Tibial nerve (tissue), 4 donors: ENCODE measurements at regions not wholly inside any gene's neighbourhood (a gene's known extent, or its start where the extent isn't known, plus 50 kb on each side); places are given as distances from the start of the nearest gene placed in this dataset. TPM values are rescaled to one million over a fixed set of nuclear protein-coding genes. Genes with fewer than 3 reads are reported as not detected.

Experiments
- DNase-seq, 2 donors: peaks; one replicate each; pipeline ENCODE4 v3.0.0-alpha.2; 2019; ENCODE audit warnings: low spot score in 2 of 2
- H3K27ac ChIP-seq, 4 donors: fragments of 200-600 bp; sonication (generic) in 3 of 4; one replicate each; pipeline ENCODE4 v1.5.1; 2017 to 2019; ENCODE audit warnings: mild to moderate bottlenecking in 1 of 4
- H3K27me3 ChIP-seq, 2 donors: fragments of 200-600 bp; sonication (generic) in 1 of 2; one replicate each; pipeline versions ENCODE4 v1.5.1 to v1.6.0; 2017 to 2019
- H3K36me3 ChIP-seq, 3 donors: fragments of 200-600 bp; sonication (generic); one replicate each; pipeline ENCODE4 v1.5.1; 2018 to 2019
- H3K4me1 ChIP-seq, 4 donors: fragments of 200-600 bp; sonication (generic) in 3 of 4; one replicate each; pipeline ENCODE4 v1.5.1; 2017 to 2019
- H3K4me3 ChIP-seq, 4 donors: fragments of 200-600 bp; sonication (generic) in 3 of 4; one replicate each; pipeline ENCODE4 v1.5.1; 2017 to 2019; ENCODE audit warnings: mild to moderate bottlenecking in 1 of 4, moderate library complexity in 1 of 4
- H3K9me3 ChIP-seq, 4 donors: fragments of 200-600 bp; sonication (generic) in 3 of 4; one replicate each; pipeline ENCODE4 v1.5.1; 2017 to 2019
- EP300 ChIP-seq, 2 donors: sonication (generic); formaldehyde crosslinking; IDR thresholded peaks; one replicate each; pipeline ENCODE4 v1.6.1; 2017; ENCODE audit warnings: antibody characterized with exemption in 2 of 2, mild to moderate bottlenecking in 1 of 2
- POLR2A ChIP-seq, 2 donors: fragments of 450-650 bp; IDR thresholded peaks; one replicate each; pipeline ENCODE4 v1.6.1; 2017; ENCODE audit warnings: antibody characterized with exemption in 2 of 2, mild to moderate bottlenecking in 2 of 2, moderate library complexity in 2 of 2
- WGBS, 2 donors: methylation state at CpG; one replicate each; pipeline ENCODE4 v1.1.5; 2018; 5-methylcytosine and 5-hydroxymethylcytosine counted together
- small RNA-seq: library from RNA; depleted of rRNA; stranded (forward); fragments of <200 nt; gene quantifications from one replicate; pipeline ENCODE3, GENCODE V24; 2016
- TF ChIP-seq, protein P1 (sequence below), 5 experiments: fragments of 200-600 bp in 3 of 5; fragments of 450-650 bp in 2 of 5; sonication (generic) in 3 of 5; IDR thresholded peaks; one replicate each; pipeline ENCODE4 v1.5.1; 2016 to 2019; ENCODE audit warnings: antibody characterized with exemption in 5 of 5, mild to moderate bottlenecking in 3 of 5, moderate library complexity in 2 of 5

DNA sequence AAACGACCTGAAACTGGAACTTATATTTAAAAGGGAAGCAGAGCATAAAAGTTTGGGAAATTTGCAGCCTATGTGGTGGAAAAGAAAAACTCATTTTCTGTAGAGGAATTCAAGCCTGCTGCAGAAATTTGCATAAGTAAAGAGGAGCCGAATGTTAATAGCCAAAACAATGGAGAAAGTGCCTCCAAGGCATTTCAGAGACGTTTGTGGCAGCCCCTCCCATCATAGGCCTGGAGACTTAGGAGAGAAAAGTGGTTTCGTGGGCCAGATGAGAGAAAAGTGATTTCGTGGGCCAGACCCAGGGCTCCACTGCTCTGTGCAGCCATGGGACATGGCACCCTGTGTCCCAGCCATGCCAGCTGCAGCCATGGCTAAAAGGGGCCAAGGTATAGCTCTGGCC is 361.9 kb downstream of the PCDH19 start:
- 45 to 57% methylated on average over 5 of the region's 5 CpGs for WGBS, 2 donors
- no peak for DNase-seq

More for the DNA sequence above, 361.9 kb downstream of the PCDH19 start:
- Histone ChIP-seq H3K9me3 (no peaks in the 10 kb centered on the region), H3K27ac (no peak overlapping the region), H3K4me1 (no peaks in the 10 kb centered on the region), H3K36me3 (no peaks in the 10 kb centered on the region), H3K4me3 (no peak overlapping the region), H3K27me3 (no peaks in the 10 kb centered on the region)
- TF ChIP-seq EP300 (IDR thresholded peaks at IDR 0.05) (no peak), POLR2A (IDR thresholded peaks at IDR 0.05) (no peak)
- TF ChIP-seq, protein P1, sequence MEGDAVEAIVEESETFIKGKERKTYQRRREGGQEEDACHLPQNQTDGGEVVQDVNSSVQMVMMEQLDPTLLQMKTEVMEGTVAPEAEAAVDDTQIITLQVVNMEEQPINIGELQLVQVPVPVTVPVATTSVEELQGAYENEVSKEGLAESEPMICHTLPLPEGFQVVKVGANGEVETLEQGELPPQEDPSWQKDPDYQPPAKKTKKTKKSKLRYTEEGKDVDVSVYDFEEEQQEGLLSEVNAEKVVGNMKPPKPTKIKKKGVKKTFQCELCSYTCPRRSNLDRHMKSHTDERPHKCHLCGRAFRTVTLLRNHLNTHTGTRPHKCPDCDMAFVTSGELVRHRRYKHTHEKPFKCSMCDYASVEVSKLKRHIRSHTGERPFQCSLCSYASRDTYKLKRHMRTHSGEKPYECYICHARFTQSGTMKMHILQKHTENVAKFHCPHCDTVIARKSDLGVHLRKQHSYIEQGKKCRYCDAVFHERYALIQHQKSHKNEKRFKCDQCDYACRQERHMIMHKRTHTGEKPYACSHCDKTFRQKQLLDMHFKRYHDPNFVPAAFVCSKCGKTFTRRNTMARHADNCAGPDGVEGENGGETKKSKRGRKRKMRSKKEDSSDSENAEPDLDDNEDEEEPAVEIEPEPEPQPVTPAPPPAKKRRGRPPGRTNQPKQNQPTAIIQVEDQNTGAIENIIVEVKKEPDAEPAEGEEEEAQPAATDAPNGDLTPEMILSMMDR (IDR thresholded peaks at IDR 0.05) = no peak

Small RNAs in the stretch of these regions (small RNA-seq; reads per million reads assigned to genes)
- not detected for gene RF00402
